ENCODE measurements at regions not wholly inside any gene's neighbourhood (a gene's known extent, or its start where the extent isn't known, plus 50 kb on each side); places are given as distances from the start of the nearest gene placed in this dataset.
A peak's percentile ranks its signal among the peaks of the same experiment; 100 is the strongest.
"Not testable (repeated sequence)": the region's sequence is repeated elsewhere in the genome, so short reads cannot be mapped to it uniquely, and the experiment has no call there.

GRCh38 chr6:167689751-167690150 lies 137.0 kb upstream of the AFDN start:
- DNase-seq, result no peak

- DNase-seq, result not testable (repeated sequence)
Measured at GRCh38 chr6:167690167-167690922, 136.4 kb upstream of the AFDN start.

GRCh38 chr6:167690931-167691330 lies 135.8 kb upstream of the AFDN start:
- no peak for DNase-seq

- DNase-seq, result no peak
Measured at GRCh38 chr6:167691533-167692312, 135.0 kb upstream of the AFDN start.

GRCh38 chr6:167693478-167693877 lies 133.2 kb upstream of the AFDN start:
- not testable (repeated sequence) for DNase-seq

DNA sequence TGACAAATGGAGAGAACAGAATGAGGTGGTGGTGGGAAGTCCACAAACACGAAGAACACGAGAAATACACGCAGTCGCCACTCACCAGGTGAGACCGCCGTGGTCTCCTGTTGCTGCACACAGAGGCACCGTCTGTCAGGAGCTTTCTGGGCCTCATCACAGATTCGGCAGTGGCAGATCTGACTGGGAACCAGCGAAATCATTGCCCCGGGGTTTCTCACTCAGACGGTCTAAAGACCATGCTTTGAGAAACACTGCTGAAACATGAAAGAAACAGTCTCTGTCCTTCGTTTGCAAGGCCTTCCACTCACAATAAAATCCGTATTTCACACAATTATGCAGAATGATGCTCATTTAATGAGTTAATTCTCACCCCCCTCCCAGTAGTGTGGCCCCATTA lies 130.9 kb upstream of the AFDN start:
- DNase-seq, result no peak

DNA sequence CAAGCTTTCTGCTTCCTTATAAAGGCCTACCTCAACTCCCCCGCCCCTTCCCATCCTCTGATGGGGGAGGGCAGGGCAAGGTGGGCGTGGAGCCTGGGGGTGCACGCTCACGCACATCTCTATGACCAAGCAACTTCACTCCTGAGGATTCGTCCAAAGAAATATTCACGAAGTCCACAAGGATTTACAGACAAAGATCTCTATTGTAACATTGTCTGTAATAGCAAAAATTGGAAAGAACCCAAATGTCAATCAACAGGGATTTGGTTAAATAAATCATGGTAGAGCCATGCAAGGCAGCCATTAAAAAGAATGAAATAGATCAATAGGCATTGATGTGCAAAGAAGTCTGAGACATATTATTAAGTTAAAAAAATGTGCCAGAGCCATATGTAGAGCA lies 130.4 kb upstream of the AFDN start:
- no peak for DNase-seq

DNA sequence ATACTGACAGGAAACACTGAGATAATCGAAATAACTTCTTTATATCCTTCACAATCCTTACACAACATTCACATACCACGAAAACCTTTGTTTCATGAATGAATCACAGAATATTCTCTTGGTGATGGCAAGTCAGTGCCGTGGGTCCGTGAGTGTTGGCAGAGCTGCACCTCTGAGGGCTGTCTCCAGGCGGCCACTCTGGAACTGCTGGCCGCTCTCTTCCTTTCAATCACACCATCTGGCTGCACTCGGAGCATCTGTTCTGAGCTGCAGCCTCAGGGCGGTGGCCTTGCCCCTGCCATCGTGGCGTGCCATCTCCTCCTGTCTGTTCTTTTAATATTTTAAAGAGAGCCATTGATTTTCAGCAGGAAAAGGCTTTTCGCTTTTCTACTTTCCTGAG lies 129.4 kb upstream of the AFDN start:
- peak in 1 of 56 donors; percentile 9 for DNase-seq

- DNase-seq, result no peak
Measured at GRCh38 chr6:167698540-167698939, 128.2 kb upstream of the AFDN start.

DNA sequence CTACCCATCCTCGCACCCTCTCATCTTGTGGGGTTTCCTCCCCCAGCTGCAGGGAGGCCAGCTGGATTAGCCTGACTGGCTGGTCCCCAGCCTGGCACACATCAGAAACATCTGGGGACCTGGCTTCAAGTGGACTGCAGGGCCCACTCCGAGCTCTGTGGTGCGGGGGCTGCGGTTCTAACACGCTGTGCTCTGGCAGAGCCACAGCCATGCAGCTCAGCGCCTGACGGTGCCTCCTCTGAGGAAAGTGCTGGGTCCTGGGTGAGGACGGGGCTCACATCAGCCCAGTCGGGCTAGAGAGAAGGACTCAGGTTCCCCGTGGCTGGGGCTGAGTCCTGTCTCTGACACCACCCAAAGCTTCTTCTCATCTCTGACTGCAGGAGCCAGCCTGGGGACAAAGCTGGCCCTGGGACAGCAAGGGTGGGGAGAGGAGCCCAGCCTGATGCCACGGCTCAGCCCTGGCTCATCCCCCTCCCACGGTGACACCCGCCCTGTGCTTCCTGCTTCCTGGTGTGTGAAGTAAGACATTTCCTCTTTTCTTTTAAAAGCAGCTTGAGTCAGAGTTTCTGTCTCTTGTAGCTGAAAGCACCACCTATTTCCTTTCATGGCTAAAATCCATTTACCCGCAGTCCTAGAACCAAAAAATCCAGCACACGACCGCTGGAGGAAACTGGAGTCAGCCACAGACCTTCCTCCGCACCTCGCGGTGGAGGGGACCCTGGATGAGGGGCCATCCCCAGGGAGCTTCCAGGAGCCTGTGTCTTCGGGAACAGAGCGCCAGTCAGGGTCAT lies 127.4 kb upstream of the AFDN start:
- DNase-seq, result peak in 16 of 56 donors; percentile 17 to 59 (median 30)

GRCh38 chr6:167700199-167700598 lies 126.5 kb upstream of the AFDN start:
- no peak for DNase-seq

GRCh38 chr6:167701010-167701409 lies 125.7 kb upstream of the AFDN start:
- no peak for DNase-seq

DNA sequence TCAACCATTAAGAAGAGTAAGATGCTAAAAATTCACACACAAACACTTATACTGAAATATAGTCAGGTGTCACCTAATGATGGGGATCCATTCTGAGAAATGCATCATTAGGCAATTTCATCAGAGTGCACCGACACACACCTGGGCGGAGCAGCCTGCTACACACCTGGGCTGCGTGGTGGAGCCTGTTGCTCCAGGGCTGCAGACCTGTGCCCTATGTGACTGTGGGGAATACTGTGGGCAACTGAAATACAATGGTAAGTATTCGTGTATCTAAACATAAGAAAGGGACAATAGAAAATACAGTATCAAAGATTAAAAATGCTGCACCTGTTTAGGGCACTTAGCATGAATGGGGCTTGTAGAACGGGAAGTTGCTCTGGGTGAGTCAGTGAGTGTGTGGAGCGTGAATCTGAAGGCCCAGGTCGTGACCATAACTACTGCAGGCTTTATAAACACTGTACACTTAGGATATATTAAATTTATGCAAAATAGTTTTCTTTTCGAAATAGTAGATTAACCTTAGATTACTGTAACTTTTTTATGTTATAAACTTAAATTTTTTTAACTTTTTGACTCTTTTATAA lies 124.4 kb upstream of the AFDN start:
- no peak for DNase-seq

DNA sequence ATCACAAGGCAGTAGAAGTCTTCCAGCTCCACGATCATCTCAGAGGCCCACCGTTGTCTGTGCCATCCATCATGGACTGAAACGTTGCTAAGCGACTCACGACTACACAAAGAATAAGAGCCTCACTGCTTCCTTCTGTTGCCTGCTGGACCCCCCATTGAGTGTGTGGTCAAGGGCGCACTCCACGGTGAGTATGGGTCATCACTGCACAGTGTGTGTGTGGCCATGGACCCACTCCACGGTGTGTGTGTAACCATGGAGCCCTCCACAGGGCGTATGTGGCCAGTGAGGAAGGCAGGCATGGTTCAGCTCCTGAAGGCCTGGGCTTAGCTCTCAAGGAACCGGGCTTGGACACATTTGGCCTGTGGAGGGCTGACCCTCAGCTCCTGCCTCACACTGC lies 123.4 kb upstream of the AFDN start:
- DNase-seq, result no peak

GRCh38 chr6:167703781-167704180 lies 122.9 kb upstream of the AFDN start:
- no peak for DNase-seq

- no peak for DNase-seq
Measured at GRCh38 chr6:167704396-167704901, 122.3 kb upstream of the AFDN start.

DNA sequence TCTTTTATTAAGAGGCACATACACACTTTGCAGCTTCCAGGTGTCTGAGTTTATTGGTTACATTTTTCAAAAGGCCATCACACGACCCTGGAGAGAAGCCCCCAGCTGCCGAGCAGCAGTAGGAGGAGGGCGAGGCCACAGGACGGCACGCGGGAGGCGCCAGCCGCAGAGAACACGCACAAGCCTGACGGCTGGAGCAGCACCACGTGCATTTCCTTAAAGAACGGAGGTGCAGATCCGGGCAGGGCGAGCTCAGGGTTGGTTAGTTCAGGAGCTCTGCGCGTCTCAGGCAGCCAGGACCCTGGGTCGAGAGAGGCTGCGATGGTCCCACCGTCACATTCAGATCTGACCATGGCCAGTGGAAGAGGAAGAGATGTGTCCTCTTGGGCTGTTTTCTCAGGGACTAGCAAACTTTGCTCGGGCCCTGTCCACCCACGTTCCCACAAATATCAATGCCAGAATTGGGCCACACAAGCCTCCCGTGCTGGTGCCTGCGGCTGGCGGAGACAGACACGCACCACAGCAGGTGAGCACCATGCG lies 121.4 kb upstream of the AFDN start:
- no peak for DNase-seq

GRCh38 chr6:167706313-167707109 lies 120.2 kb upstream of the AFDN start:
- DNase-seq, result no peak

DNA sequence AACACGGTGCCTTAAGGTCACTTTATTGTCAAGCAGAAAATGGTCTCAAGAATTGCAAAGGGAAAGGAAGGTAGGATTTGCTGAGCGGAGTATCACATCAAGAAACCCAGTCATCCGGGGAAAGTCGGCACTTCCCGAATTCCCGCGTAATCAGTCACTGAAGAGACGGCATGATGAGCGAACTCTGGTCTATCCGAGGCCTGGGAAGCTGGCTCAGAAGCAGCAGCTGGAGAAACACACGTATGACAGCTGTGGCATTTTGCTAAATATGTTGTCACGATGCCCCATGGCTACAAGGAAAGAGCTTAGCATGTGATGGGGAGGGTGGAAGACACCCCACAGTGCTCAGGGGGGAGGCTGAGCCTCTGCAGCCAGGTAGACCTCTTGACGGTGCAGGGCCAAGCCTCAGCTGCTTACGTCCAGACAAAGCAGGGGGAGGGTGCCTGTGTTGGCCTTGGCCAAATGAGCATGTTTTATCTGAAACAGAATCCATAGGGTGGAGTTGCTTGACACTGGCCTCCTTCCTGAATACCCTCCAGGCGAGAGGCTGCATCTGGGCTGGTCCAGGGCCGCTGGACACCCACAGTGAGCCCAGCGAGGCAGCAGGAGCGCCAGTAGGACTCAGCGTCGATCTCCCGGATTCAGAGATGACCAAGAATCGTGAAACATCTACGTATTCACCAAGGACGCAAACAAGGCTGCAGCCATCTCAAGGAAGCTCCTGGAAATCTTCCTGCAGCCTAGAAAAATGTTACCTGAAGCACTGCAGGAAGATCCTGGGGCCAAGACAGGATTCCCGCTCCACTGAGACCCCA lies 118.8 kb upstream of the AFDN start:
- DNase-seq, result no peak
